BJ (cell line): ENCODE measurements at regions not wholly inside any gene's neighbourhood (a gene's known extent, or its start where the extent isn't known, plus 50 kb on each side); places are given as distances from the start of the nearest gene placed in this dataset.

ENCODE experiments used
- CTCF ChIA-PET: fragments of 350-600 bp; formaldehyde crosslinking; extraction: SDS; loops from one replicate; lab custom pipeline; 2021; ENCODE audit warnings: antibody characterized with exemption, inconsistent platforms; lab: Yijun Ruan, JAX
- POLR2A ChIA-PET: fragments of 300-600 bp; sonication (Branson Sonifier 250); formaldehyde crosslinking; extraction: SDS; loops from one replicate; lab custom pipeline; 2021; ENCODE audit warnings: antibody characterized with exemption; lab: Charles Lee
- DNase-seq: peaks from one replicate; pipeline ENCODE4 v3.0.0-alpha.2; 2011; ENCODE audit warnings: low read depth
- H3K27me3 ChIP-seq: 2 replicates; pipeline ENCODE4 v1.6.0; 2011; ENCODE audit warnings: low read length; ENCODE audit not compliant: control insufficient read depth, insufficient read depth
- H3K36me3 ChIP-seq: 2 replicates; pipeline ENCODE4 v1.5.1; 2011; ENCODE audit warnings: low read length; ENCODE audit not compliant: control insufficient read depth, insufficient read depth
- H3K4me3 ChIP-seq: 2 replicates; pipeline ENCODE4 v1.5.1; 2011; ENCODE audit warnings: low read depth, mild to moderate bottlenecking, control low read depth, low read length
- TF ChIP-seq, protein P1 (sequence below): IDR thresholded peaks from 2 replicates; pipeline ENCODE4 v1.5.1; 2011; ENCODE audit warnings: low read depth, mild to moderate bottlenecking, control low read depth, inconsistent platforms, low read length, moderate library complexity; ENCODE audit not compliant: insufficient read depth

DNA sequence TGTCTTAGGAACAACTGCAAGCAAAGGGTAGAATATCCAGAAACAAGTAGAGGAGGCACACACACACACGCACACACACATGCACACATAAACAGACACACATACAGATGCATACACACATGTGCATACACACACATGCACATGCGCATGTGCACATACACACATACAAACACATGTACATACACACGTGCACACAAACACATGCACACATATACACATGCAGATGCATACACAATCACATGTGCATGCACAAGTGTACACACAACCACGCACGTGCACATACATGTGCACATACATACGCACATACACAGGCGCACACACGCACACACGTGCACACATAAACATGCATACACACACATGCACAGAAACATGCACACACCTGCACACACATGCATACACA, 206.5 kb upstream of the OPRM1 start:
- Histone ChIP-seq H3K27me3 (no peaks in the 10 kb centered on the region), H3K4me3 (no peak overlapping the region), H3K36me3 (no peaks in the 10 kb centered on the region)
- TF ChIP-seq, protein P1, sequence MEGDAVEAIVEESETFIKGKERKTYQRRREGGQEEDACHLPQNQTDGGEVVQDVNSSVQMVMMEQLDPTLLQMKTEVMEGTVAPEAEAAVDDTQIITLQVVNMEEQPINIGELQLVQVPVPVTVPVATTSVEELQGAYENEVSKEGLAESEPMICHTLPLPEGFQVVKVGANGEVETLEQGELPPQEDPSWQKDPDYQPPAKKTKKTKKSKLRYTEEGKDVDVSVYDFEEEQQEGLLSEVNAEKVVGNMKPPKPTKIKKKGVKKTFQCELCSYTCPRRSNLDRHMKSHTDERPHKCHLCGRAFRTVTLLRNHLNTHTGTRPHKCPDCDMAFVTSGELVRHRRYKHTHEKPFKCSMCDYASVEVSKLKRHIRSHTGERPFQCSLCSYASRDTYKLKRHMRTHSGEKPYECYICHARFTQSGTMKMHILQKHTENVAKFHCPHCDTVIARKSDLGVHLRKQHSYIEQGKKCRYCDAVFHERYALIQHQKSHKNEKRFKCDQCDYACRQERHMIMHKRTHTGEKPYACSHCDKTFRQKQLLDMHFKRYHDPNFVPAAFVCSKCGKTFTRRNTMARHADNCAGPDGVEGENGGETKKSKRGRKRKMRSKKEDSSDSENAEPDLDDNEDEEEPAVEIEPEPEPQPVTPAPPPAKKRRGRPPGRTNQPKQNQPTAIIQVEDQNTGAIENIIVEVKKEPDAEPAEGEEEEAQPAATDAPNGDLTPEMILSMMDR, result no peak
- POLR2A ChIA-PET, result no interaction called here
- CTCF ChIA-PET, result no interaction called here
- DNase-seq, result no peak

DNA sequence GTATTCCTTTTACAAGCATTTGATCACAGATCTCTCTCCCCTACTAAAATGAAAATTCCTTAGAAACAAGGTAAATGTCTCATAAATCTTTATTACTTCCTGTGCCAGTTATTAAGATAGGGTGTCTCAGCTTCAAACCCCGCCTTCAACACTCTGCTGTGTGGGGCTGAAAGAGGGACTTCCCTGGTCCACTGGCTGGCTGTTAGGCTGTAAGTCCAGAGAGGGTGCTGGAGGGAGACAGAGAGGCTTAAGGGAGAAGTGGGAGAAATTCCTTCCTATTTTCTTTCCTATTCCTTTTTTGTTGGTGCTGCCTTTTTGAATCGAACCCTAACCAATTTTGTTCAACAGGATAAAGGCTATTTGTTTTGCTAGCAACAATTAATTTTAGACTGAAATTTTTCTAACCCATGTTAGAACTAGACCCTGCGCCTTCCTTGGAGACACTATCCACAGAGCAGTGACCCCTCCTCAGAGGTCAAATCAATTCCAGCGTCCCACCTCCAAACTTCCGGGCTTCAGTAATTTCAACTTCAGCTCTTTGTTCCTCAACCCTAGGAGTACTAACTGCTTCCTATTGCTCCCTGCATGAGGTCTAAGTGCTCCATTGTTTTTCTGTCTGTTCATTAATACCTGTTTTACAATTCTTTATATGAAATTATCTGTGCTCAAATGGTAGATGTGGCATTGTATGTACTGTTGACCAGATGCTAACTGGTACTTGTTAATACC, 207.5 kb upstream of the OPRM1 start:
- POLR2A ChIA-PET, result no interaction called here
- no peak for DNase-seq
- no peaks in the 10 kb centered on the region for H3K36me3 ChIP-seq
- H3K27me3 ChIP-seq, result no peaks in the 10 kb centered on the region
- TF ChIP-seq, protein P1, result no peak
- no peak overlapping the region for H3K4me3 ChIP-seq
- CTCF ChIA-PET, result no interaction called here

DNA sequence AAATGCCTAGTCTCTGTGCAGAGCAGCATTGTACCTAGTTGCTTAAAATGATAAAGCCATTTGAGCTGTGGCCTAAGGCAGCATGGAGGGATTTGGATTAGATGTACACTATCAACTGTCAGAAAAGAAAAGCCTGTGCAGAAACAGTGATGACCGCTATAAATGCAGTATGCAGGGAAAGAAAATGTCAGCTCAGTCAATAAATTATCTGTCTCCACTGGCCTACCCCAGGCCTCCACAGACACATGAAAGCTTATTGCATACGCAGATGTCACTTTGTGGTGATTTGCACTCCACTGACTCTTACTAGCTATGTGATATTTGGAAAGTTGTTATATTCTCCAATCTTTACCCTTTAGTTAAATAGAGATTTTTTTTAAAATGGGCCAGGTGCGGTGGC, 221.9 kb upstream of the OPRM1 start:
- no peaks in the 10 kb centered on the region for H3K27me3 ChIP-seq
- no peak for DNase-seq
- ChIA-PET POLR2A (no interaction called here), CTCF (no interaction called here)
- H3K36me3 ChIP-seq, result no peaks in the 10 kb centered on the region
- H3K4me3 ChIP-seq, result no peak overlapping the region
- TF ChIP-seq, protein P1, result no peak

DNA sequence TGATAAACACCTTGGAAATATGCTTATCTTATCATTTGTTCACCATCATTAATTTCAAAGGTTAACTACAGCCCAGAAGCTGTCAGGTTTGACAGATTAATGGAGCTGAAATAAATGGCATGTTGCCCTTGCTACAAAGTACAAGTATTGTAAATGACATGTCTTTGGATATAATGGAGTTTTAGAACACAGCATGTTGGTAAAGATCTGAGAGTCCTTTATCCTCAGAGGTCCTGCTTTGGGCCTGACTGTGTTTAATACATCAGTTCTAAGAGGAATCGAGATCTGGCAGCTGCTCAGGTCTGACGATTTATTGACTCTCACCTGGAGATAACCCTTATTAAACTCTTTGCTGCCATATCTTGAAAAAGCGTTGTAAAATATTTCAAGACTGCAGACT, 222.7 kb upstream of the OPRM1 start:
- TF ChIP-seq, protein P1, result no peak
- H3K36me3 ChIP-seq, result no peaks in the 10 kb centered on the region
- no peaks in the 10 kb centered on the region for H3K27me3 ChIP-seq
- no peak for DNase-seq
- CTCF ChIA-PET, result no interaction called here
- no peak overlapping the region for H3K4me3 ChIP-seq
- POLR2A ChIA-PET, result no interaction called here

DNA sequence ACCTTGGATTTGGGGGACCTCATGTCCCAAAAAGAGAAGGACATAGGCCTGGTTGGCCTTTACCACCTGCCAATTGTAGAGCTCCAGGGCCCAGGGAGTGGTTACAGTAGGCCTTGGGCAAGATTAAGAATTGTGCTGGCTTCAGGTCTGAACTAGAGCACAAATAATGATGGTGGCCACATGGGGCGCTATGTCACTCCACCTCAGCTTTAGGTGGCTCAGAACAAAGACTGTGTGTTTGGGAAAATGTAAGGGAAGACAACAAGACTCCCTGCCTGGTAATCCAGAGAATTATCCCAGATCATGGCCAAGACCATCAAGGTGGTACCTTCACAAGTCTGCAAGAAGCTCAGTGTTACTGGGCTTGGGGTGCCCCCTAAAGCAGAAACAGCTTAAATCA, 224.9 kb upstream of the OPRM1 start:
- ChIA-PET CTCF (no interaction called here), POLR2A (no interaction called here)
- no peak overlapping the region for H3K4me3 ChIP-seq
- H3K27me3 ChIP-seq, result no peaks in the 10 kb centered on the region
- TF ChIP-seq, protein P1, result no peak
- no peak for DNase-seq
- H3K36me3 ChIP-seq, result no peaks in the 10 kb centered on the region
